ENCODE measurements at regions not wholly inside any gene's neighbourhood (a gene's known extent, or its start where the extent isn't known, plus 50 kb on each side); places are given as distances from the start of the nearest gene placed in this dataset.

GRCh38 chr10:123375097-123375496 lies 220.9 kb downstream of the BUB3 start:
- H3K9me3 ChIP-seq: no peaks in the 10 kb centered on the region
- no peak for DNase-seq (ENCODE audit: extremely low spot score in 2 of 2)
- intact Hi-C loops (cut with DNase I): no loop called here
- TF ChIP-seq CTCF (IDR thresholded peaks at IDR 0.05): no peak
- no peak for TF ChIP-seq POLR2A (IDR thresholded peaks at IDR 0.05)
- TF ChIP-seq POLR2AphosphoS5 (IDR thresholded peaks at IDR 0.05; ENCODE audit: insufficient read depth in 1 of 2, low read depth in 1 of 2): no peak
- no peak overlapping the region for H3K27ac ChIP-seq
- H3K36me3 ChIP-seq: no peaks in the 10 kb centered on the region
- H3K4me3 ChIP-seq: no peak overlapping the region
- no peaks in the 10 kb centered on the region for H3K4me1 ChIP-seq
- no peaks in the 10 kb centered on the region for H3K27me3 ChIP-seq

GRCh38 chr10:123375738-123376137 lies 221.5 kb downstream of the BUB3 start:
- H3K9me3 ChIP-seq: no peaks in the 10 kb centered on the region
- H3K27me3 ChIP-seq: no peaks in the 10 kb centered on the region
- no peaks in the 10 kb centered on the region for H3K36me3 ChIP-seq
- no peak for TF ChIP-seq POLR2A (IDR thresholded peaks at IDR 0.05)
- intact Hi-C loops (cut with DNase I): no loop called here
- no peak overlapping the region for H3K4me3 ChIP-seq
- no peaks in the 10 kb centered on the region for H3K4me1 ChIP-seq
- no peak overlapping the region for H3K27ac ChIP-seq
- DNase-seq (ENCODE audit: extremely low spot score in 2 of 2): no peak

- intact Hi-C loops (cut with DNase I): no loop called here
- Histone ChIP-seq H3K9me3 (no peaks in the 10 kb centered on the region), H3K36me3 (no peaks in the 10 kb centered on the region), H3K4me3 (no peak overlapping the region), H3K4me1 (no peaks in the 10 kb centered on the region), H3K27me3 (no peaks in the 10 kb centered on the region), H3K27ac (no peak overlapping the region)
- TF ChIP-seq POLR2A (IDR thresholded peaks at IDR 0.05) (no peak), CTCF (IDR thresholded peaks at IDR 0.05) (no peak), POLR2AphosphoS5 (IDR thresholded peaks at IDR 0.05; ENCODE audit: insufficient read depth in 1 of 2, low read depth in 1 of 2) (no peak)
- DNase-seq (ENCODE audit: extremely low spot score in 2 of 2): no peak
Observed at GRCh38 chr10:123377883-123378282, 223.7 kb downstream of the BUB3 start.

GRCh38 chr10:123378302-123378701 lies 224.1 kb downstream of the BUB3 start:
- H3K27ac ChIP-seq: no peak overlapping the region
- DNase-seq (ENCODE audit: extremely low spot score in 2 of 2): no peak
- intact Hi-C loops (cut with DNase I): no loop called here
- no peaks in the 10 kb centered on the region for H3K9me3 ChIP-seq
- no peak overlapping the region for H3K4me3 ChIP-seq
- no peaks in the 10 kb centered on the region for H3K4me1 ChIP-seq
- no peaks in the 10 kb centered on the region for H3K27me3 ChIP-seq
- TF ChIP-seq POLR2AphosphoS5 (IDR thresholded peaks at IDR 0.05; ENCODE audit: insufficient read depth in 1 of 2, low read depth in 1 of 2): no peak
- TF ChIP-seq CTCF (IDR thresholded peaks at IDR 0.05): no peak
- TF ChIP-seq POLR2A (IDR thresholded peaks at IDR 0.05): no peak
- H3K36me3 ChIP-seq: no peaks in the 10 kb centered on the region

GRCh38 chr10:123379156-123379555 lies 225.0 kb downstream of the BUB3 start:
- TF ChIP-seq CTCF (IDR thresholded peaks at IDR 0.05) (no peak), POLR2A (IDR thresholded peaks at IDR 0.05) (no peak), POLR2AphosphoS5 (IDR thresholded peaks at IDR 0.05; ENCODE audit: insufficient read depth in 1 of 2, low read depth in 1 of 2) (no peak)
- no peaks in the 10 kb centered on the region for H3K36me3 ChIP-seq
- no peak for DNase-seq (ENCODE audit: extremely low spot score in 2 of 2)
- no peaks in the 10 kb centered on the region for H3K27me3 ChIP-seq
- no peaks in the 10 kb centered on the region for H3K4me1 ChIP-seq
- no peak overlapping the region for H3K27ac ChIP-seq
- H3K4me3 ChIP-seq: no peak overlapping the region
- H3K9me3 ChIP-seq: no peaks in the 10 kb centered on the region
- intact Hi-C loops (cut with DNase I): no loop called here

Data from vagina (tissue), 2 donors.